ENCODE measurements at regions not wholly inside any gene's neighbourhood (a gene's known extent, or its start where the extent isn't known, plus 50 kb on each side); places are given as distances from the start of the nearest gene placed in this dataset.

DNA sequence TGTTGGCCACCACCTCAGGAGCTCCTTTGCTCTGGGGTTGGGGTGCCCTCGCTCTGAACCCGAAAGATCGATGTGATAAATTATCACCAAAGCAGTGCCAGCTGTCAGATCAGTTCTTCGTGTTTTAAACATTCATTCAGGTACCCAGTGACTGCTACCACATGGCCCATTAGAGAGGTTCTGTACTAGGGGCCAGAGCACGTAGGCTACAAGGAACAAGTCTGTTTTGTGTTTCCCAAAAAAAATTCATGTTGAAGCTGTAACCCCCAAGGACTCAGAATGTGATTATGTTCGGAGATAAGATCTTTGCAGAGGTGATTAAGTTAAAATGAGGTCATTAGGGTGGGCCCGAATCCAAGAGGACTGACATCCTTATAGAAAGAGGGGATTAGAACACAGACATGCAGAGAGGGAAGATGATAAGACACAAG, 526.9 kb downstream of the NPHP4 start:
- DNase-seq (ENCODE audit: low read depth) = no peak

DNA sequence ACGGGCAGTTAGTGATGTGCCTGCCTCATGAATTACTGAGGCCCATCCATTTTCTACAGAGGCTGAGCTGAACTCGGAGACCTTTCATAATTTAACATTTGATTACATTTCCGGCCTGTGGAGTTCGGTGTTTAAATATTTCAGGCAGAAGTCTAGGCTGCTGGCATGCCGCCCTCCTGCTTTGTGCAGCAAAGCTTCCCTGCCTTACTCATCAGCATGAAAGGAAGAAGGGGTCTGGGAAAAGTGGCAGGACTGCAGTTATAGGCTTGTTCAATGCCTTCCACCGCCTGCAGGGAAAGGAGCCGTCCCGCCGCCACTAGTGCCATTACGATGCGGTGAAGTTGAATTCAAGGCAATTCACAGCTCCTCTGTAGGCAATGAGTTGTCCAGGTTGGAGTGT, 527.9 kb downstream of the NPHP4 start:
- no peak for DNase-seq (ENCODE audit: low read depth)

DNA sequence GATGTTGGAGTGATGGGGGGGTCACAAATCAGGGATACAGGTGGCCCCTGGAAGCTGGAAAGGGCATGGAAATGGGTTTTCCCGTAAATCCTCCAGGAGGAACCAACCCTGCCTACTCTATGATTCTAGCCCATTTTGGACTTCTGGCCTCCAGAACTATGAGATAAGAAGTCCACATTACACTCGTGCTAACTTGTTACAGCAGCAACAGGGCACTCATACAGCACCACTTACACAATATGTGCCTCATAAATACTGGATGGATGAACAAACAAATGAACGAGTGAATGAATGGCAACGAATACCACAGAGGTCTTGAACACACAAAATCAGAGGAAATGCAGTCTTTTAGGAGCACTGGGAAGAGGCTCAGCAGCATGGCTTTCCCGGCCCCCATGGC, 531.3 kb downstream of the NPHP4 start:
- DNase-seq (ENCODE audit: low read depth) = no peak

DNA sequence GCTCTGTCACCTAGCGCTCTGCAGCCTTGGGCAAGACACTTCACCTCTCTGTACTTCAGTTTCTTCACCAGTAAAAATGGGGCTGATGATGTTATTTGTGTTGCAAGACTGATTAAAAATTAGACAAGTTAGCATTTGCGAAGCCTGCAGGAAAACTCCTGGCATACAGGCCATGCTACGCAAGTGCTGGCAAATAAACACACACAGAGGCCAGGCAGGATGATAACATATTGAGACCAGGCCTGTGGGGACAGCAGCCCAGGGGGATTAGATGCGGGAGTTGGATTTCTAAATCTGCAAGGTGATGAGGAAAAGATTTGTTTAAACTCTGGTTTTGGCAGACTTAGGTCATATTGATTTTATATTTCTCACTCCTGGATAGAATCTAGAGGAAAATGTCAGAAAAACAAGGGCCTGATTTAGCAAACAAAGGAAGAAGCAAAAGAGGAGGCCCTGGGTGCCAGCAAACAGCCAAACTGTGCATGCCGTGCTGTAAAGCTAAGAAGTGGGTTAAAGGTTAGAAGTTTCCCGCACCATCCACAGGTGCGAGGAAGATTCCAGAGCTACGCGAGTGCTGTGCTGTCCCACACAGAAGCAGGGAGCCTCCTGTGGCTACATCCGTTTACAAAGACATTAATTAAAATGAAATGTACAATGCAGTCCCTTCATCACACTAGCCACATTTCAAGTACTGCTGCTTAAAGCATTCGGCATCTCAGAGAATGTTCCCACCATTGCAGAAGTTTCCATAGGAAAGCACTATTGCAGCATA, 532.2 kb downstream of the NPHP4 start:
- DNase-seq (ENCODE audit: low read depth) = no peak

DNA sequence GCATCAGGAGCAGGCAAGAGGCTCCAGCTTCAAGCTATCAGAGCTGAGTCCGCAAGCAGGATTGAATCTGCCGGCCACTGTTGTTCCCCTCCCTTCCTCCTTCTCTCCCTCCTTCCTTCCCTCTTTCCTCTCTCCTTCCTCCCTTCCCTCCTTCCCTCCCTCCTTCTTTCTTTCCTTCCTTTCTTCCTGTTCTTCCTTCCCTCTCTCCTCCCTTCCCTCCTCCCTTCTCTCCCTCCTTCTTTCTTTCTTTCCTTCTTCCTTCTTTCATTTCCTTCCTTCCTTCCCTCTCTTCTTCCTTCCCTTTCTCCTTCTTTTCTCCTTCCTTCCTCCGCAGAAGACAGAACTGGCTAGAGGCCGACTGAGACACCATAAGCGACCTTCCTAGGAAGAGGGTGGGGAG, 534.0 kb downstream of the NPHP4 start:
- DNase-seq (ENCODE audit: low read depth) = no peak

DNA sequence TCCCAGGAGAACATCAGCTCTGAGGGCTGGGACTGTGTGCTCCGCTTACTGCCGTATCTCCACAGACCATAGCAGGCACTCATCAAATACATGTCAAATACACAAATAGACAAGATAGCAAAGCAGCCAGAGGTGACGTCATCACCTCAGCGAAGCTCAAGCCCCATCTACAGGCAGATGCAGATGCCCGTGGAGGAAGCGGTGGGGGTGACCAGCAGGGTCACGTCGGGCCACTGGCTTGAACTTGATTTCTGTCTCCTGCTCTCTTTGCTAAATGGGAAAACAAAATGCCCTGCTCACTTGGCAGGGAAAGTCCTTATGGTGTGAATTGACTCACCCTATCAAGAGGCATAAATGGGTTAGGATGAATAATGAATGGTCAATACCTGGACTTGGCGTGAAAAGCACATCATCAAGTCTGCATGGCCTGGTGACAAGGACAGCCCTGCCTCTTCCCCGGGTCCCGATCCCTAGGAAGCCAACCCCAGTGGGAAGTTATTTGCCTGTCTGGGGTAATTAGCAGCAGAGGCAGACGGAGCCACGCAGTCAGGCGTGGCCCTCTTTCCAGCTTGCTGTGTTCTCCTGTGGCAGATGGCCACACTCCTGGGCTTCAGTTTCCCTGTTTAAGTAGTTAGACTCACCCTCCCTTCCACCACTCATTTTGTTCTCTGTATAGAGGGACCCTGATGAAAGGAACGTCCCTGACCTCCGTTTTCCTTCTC, 536.0 kb downstream of the NPHP4 start:
- DNase-seq (ENCODE audit: low read depth) = no peak

DNA sequence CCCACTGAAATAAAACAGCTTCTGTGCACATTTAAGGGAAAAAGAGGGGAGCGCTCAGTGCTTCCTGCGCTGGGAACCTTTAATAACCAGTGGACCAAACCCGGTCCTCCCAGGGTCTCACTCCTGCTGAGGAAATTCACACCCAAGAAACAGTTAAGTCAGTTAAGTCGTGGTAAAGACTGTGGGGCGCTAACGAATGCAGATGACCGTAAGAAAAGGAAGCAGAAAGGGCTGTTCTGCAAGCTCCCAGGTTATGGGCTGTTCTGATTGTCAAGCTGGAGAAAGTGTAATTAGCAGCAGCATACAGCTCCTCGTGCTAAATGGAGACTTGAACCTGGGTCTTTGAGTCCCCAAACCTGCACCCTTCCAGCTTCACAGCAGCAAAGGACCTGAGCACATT, 536.6 kb downstream of the NPHP4 start:
- DNase-seq (ENCODE audit: low read depth) = no peak

DNA sequence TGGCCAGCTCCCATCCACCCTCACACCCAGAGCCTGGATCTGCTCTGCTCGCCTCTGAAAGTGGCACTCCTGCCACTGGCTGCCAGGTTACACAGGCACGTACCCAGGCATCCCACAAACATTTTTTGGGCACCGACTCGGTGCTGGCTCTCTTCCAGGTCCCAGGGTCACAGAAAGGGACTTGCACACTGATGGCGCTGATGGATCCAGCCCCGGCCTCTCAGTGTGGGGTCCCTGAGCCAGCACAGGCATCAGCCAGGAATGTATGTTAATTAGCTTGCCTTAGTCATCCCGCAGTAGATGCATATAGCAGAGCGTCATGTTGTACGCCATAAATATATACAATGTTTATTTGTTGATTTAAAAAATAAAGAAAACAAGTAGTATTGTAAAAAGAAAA, 537.2 kb downstream of the NPHP4 start:
- no peak for DNase-seq (ENCODE audit: low read depth)

DNA sequence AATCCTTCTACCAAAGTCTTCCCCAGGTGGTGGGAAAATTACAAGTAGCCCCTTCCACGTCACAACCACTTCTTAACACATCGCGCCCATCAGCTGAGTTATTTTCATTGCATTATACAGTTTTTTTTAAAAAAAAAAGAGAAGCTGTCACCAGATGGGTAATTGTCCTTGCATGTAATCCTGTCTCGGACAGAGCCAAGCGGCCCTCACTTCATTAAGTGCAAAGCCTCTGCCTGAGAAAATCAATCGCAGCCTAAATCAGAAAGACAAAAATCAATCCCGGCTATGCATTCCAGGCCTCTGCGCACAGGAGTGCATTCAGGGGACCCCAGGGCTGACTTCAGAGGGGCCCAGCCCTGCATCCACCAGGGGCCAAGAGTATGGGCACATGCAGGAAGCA, 538.9 kb downstream of the NPHP4 start:
- DNase-seq (ENCODE audit: low read depth) = no peak

DNA sequence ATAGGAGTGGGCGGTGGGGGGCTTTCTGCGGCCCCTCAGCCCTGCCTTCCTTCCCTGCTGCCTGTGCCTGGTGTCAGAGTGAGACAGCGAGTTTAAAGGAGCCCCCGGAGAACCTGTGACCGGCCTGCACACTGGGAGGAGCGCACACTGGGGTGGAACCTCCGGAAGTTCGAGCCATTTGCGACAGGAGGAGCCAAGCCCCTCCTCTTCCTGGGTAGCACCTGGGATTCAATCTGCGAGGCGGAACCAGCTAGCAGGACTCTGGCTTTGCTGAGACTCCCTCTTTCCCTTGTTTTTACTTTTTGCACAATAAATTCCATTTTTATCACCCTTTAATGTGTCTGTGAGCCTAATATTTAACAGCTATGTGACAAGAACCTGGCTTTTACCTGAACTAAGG, 540.6 kb downstream of the NPHP4 start:
- no peak for DNase-seq (ENCODE audit: low read depth)

DNA sequence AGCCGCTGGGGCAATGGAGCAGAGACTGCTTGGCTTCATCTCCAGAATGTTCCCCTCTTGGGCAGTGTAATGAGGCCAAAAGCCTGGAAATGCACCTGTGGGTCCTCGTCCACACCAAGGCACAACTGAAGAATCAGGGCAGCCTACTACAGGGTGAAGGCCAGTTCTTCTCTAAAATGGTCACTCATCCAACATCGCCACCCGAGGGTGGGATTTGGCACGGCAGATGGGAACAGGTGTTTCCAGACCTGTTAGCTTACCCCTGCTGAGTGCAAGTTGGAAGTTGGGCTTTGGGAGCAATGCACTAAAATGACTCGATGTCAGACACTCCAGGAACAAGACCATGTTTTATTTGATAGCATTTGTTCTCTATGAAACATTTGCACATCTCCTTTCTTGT, 543.7 kb downstream of the NPHP4 start:
- no peak for DNase-seq (ENCODE audit: low read depth)

DNA sequence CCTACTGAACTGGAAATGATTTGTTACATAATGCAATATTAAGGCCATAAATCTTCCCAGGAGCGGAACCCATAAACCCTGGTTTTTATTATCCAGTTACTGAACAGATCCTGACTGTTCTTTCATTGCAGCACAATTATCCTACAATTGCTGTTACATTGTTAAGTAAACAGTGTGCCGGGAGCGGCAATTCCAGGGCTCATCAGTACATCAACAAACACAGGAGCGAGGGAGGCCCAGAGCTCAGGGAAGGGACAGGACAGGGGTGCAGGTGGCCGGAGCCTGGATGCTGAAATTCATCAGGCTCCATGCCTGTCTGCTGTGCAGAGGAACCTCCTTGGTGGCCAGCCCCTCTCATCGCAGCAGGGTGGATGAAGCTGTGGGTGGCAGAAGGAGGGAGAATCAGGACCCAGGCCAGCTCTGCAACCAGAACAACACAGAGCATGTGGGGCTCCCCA, 544.7 kb downstream of the NPHP4 start:
- no peak for DNase-seq (ENCODE audit: low read depth)

DNA sequence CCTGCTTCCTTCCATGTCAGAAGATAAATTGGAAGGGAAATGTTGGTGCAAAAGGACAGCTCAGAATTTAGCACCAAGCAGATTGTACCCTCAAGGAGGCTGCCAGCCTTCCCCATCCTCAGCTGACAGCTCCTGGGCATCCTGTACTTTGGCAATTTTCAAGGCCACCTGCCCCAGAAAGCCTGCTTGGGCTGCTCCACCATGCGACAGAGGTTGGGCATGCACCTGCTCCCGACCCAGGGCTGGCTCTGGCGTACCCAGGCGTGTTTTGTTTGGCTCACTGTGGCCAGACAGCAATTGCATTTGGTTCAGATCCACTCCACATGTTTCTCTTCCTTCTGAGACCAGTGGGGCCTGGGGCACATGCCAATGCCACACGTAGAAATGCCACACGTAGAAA, 547.8 kb downstream of the NPHP4 start:
- no peak for DNase-seq (ENCODE audit: low read depth)

DNA sequence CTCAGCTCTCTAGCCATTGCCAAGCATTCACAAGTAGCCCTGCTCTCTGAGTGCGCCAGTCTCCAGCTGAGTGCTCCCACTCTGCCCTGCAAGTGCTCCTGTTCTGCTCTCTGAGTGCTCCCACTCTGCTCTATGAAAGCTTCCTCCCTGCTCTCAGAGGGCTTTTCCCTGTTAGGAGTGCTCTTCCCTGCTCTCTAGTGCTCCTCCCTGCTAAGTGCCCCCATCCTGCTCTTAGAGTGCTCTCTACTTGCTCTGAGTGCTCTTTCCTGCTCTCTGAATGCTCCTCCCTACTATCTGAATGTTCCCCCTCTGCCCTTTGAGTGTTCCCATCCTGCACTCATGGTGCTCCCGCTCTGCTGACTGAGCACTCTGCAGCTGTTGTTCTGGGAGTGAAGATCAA, 555.4 kb downstream of the NPHP4 start:
- no peak for DNase-seq (ENCODE audit: low read depth)

DNA sequence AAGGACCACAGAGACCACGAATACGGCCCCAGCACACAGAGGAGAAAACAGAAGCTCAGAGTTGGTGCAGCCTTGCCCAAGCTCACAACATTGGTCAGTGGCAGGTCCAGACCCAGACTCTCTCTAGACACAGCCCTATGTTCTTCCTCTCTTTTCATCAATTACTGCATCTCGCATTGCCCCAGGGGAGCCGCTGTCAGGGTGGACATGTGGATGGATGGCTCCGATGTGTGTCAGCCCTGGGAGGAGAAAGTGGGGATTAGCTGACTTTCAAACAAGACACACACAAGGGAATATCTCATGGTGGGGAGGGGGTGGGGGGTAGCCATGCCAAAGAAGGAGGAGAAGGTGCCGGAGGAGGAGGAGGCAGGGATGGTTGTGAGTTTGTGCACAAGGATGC, 556.8 kb downstream of the NPHP4 start:
- DNase-seq (ENCODE audit: low read depth) = no peak

DNA sequence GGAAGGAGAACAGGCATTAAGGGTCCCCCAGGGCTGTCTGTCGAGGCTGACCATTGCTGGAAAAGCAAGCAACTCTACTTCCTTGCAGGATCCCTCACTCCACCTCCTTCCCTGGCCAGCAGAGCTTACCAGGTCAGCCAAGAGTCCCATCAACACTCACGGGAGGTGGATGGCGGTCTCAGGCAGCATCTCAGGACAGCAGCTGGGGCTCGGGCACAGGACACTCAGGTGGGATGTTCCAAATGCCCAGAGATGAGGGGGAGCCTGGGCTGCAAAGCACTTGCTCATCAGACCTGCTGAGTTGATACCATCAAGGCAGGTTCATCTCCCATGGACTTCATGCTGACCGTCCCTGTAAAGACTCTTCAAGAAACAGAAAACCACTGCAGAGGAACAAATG, 559.8 kb downstream of the NPHP4 start:
- no peak for DNase-seq (ENCODE audit: low read depth)

DNA sequence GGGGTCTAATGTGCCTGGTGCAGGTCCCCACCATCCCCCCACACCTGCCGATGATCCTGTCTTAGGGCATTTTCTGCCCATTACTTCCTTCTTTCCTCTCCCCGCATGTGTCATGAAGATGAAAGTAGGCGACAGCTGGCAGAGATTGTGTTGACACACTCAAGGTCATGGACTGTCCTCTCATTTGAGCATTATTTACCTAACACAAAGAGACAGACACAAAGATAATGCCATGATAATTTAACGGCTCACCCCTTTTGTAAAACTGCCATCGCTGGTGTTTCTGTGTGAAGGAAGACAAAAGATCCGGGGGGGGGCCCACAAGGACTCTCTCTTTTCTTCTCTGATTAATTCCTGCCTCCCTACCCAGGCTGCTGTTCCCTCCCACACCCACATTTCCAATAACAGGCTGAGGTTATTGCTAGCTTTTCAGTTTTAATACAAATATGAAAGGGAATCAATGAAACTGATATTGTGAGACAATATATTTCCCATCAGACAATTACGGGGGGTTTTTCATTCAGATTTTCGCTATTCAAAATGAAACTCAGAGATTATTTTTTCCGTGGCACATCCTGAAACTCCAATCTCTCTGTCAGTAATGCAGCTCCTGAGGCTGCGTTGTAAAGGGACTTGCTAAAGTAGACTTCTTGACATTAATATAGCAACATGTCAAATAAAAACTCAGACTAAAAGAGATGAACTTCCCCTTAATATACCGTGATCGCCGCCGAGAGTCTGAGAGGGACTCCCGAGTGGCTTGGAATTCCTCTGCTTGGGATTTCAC, 561.1 kb downstream of the NPHP4 start:
- no peak for DNase-seq (ENCODE audit: low read depth)

DNA sequence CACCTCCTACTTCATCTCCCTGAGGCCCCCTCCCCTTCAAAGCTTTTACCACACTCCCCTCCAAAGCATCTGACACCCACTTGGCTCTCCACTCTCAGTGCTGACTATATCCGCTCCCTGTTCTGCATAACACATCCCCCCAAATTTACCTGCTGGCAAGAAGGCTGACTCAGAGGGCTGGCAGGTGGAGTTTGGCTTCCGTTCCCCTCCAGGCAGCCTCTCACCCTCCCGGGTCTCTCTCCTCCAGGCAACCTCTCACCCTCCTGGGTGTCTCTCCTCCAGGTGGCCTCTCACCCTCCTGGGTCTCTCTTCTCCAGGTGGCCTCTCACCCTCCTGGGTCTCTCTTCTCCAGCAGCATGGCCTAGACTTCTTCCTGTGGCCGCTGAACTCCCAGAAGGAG, 562.1 kb downstream of the NPHP4 start:
- no peak for DNase-seq (ENCODE audit: low read depth)

DNA sequence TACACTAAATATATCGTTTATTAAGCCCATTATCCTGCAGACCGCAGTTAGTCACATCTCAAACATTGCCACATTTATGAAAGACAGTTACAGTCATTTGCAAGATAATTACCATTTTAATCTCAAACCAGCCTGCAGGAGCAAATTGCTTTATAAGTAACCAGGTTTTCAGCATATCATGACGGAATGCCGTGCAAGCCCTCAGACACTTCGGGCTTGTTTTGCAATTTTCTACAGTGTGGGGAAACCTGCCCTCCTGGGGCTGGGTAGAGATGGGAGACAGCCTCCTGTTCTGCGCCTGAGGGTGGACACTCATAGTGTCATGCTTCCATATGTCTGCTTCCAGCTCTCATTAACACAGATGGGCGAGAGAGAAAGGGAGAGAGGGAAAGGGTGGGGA, 563.9 kb downstream of the NPHP4 start:
- no peak for DNase-seq (ENCODE audit: low read depth)

DNA sequence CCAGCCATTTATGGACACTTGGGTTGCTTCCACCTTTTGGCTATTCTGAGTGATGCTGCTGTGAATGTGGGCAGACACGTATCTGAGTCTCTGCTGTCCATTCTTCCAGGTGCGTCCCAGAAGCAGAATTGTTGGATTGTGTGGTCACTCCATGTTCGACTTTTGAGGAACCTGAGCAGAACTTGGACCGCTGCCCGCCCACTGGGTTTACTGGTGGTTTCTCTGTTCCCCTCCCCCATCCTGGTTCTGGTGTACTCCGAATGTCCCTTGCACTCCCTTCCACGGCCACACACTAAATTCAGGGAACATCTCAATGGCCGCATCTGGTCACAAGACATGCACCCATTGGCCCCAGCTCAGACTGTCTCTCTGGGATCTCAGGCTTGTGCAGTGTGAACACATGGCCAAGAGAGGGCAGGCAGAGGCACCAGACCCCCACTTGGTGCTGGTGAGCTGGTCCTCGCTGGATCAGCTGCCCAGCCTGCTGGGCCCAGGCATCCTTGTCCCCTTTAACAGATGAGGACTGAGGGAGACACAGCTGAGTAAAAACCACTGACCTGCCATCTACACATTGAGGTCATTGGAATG, 565.1 kb downstream of the NPHP4 start:
- DNase-seq (ENCODE audit: low read depth) = no peak

DNA sequence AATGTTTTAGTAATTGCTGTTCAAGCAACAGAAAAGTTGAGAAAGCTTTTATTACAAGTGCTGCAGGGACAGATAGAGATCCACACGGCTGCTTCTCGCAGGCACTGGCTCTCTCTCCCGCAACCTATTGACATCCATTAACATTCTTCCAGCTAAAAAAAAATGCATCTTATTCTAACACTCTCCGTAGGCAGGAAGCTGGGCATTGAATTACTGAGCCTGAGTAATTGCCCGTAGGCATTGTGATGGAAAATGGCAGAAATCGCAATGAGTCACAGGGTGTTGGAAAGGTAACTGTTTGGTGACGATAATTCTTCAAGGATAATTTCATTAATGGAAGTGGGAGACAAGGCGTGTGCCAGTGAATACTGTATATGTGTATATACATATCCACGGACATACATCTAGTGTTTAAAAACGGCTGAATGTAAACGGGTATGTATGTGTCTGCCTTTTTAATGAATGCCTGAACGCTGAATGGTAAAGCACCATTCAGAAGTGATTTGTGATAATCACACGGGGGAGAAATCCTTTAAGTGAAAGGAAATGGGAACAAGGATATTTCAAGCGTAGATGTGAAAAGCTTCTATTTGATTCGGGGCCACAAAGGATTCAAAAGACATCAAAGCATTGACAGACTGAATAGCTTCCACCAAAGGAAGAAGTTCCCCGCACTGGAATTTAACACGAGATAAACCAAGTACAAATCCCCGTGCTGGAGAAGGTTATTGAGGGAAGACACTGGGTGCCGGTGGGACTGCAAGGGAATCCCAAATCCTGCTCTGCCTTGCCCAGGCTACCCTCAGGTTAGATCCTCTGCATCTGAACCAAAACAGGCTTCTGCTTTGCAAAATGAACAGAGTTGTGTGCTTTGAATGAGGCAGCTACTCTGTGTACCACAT, 567.2 kb downstream of the NPHP4 start:
- no peak for DNase-seq (ENCODE audit: low read depth)

DNA sequence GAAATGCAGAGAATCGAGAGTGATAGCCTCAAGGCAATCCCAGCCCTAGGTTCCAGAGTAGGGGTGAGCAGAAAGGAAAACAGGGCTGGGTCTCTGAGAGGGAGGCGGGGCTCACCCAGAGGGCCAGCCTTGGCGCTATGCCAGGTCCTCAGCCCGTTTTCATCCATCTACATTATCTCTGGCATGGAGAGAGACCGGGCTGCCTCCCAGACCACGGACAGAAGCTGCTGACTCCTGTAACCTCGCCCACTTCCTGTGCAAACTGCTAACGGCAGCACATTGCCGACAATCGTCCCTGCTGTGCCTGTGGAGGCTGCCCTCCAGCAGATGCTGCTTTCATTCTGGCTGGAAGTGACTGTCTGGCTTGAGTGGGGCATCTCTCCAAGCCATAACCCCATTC, 569.1 kb downstream of the NPHP4 start:
- DNase-seq (ENCODE audit: low read depth) = no peak

All from ELR (cell line).